ENCODE measurements at regions not wholly inside any gene's neighbourhood (a gene's known extent, or its start where the extent isn't known, plus 50 kb on each side); places are given as distances from the start of the nearest gene placed in this dataset.

- no peak for DNase-seq
Measured at GRCh38 chr10:52706332-52707070, 66.1 kb downstream of the MBL2 start.

All from skin of body (tissue), 1 donor.